HG03159 (cell line): ENCODE measurements at regions not wholly inside any gene's neighbourhood (a gene's known extent, or its start where the extent isn't known, plus 50 kb on each side); places are given as distances from the start of the nearest gene placed in this dataset.
A peak's percentile ranks its signal among the peaks of the same experiment; 100 is the strongest.

ENCODE experiments used
- ATAC-seq: cut with Tn5 transposase; IDR thresholded peaks from one replicate; pipeline ENCODE4 v1.9.1; 2021; ENCODE audit warnings: mild to moderate bottlenecking, moderate library complexity; ENCODE audit not compliant: unreplicated experiment

- no peak for ATAC-seq
Measured at GRCh38 chr10:131727560-131727959, 173.2 kb upstream of the PPP2R2D start.

- no peak for ATAC-seq
Measured at GRCh38 chr10:131728286-131729228, 172.3 kb upstream of the PPP2R2D start.

GRCh38 chr10:131729361-131729760, 171.4 kb upstream of the PPP2R2D start:
- ATAC-seq = no peak

- no peak for ATAC-seq
Measured at GRCh38 chr10:131729938-131730660, 170.7 kb upstream of the PPP2R2D start.

GRCh38 chr10:131730771-131731497, 169.9 kb upstream of the PPP2R2D start:
- ATAC-seq = no peak

GRCh38 chr10:131731780-131732630, 168.8 kb upstream of the PPP2R2D start:
- ATAC-seq = no peak

- ATAC-seq = no peak
Measured at GRCh38 chr10:131732631-131733127, 168.1 kb upstream of the PPP2R2D start.

- no peak for ATAC-seq
Measured at GRCh38 chr10:131733596-131733995, 167.2 kb upstream of the PPP2R2D start.

- no peak for ATAC-seq
Measured at GRCh38 chr10:131735577-131735976, 165.2 kb upstream of the PPP2R2D start.

- no peak for ATAC-seq
Measured at GRCh38 chr10:131736321-131736980, 164.4 kb upstream of the PPP2R2D start.

- no peak for ATAC-seq
Measured at GRCh38 chr10:131737543-131738395, 163.0 kb upstream of the PPP2R2D start.

- no peak for ATAC-seq
Measured at GRCh38 chr10:131738396-131738735, 162.4 kb upstream of the PPP2R2D start.

GRCh38 chr10:131739206-131739605, 161.6 kb upstream of the PPP2R2D start:
- no peak for ATAC-seq

GRCh38 chr10:131742500-131742951, 158.3 kb upstream of the PPP2R2D start:
- ATAC-seq = no peak

- peak; percentile 60 for ATAC-seq
Measured at GRCh38 chr10:131743190-131744151, 157.3 kb upstream of the PPP2R2D start.

- no peak for ATAC-seq
Measured at GRCh38 chr10:131744346-131744745, 156.5 kb upstream of the PPP2R2D start.

- no peak for ATAC-seq
Measured at GRCh38 chr10:131745591-131745990, 155.2 kb upstream of the PPP2R2D start.
